ENCODE measurements at regions not wholly inside any gene's neighbourhood (a gene's known extent, or its start where the extent isn't known, plus 50 kb on each side); places are given as distances from the start of the nearest gene placed in this dataset.
"Not testable (repeated sequence)": the region's sequence is repeated elsewhere in the genome, so short reads cannot be mapped to it uniquely, and the experiment has no call there.

- Mint-ChIP-seq H3K4me1 (no peaks in the 10 kb centered on the region), H3K4me3 (no peak overlapping the region), H3K36me3 (ENCODE audit: low read depth) (no peaks in the 10 kb centered on the region), H3K27ac (no peak overlapping the region), H3K9me3 (peaks cover 8% of the 10 kb centered on the region), H3K27me3 (no peaks in the 10 kb centered on the region)
- POLR2A ChIA-PET = no interaction called here
- CTCF ChIA-PET = no interaction called here
- DNase-seq = no peak
These were observed 50.9 kb upstream of the PDE1A start for GRCh38 chr2:182477774-182478173.

- Mint-ChIP-seq H3K27ac (no peak overlapping the region), H3K36me3 (ENCODE audit: low read depth) (no peaks in the 10 kb centered on the region), H3K9me3 (no peaks in the 10 kb centered on the region), H3K4me1 (no peaks in the 10 kb centered on the region), H3K4me3 (no peak overlapping the region), H3K27me3 (no peaks in the 10 kb centered on the region)
- DNase-seq = no peak
- ChIA-PET POLR2A (no interaction called here), CTCF (no interaction called here)
These were observed 54.8 kb upstream of the PDE1A start for GRCh38 chr2:182481676-182482075.

- ChIA-PET POLR2A (no interaction called here), CTCF (no interaction called here)
- Mint-ChIP-seq H3K9me3 (no peaks in the 10 kb centered on the region), H3K4me3 (no peak overlapping the region), H3K27me3 (no peaks in the 10 kb centered on the region), H3K36me3 (ENCODE audit: low read depth) (no peaks in the 10 kb centered on the region), H3K27ac (no peak overlapping the region), H3K4me1 (no peaks in the 10 kb centered on the region)
- no peak for DNase-seq
These were observed 55.7 kb upstream of the PDE1A start for GRCh38 chr2:182482511-182482910.

- POLR2A ChIA-PET = no interaction called here
- Mint-ChIP-seq H3K4me3 (no peak overlapping the region), H3K4me1 (no peaks in the 10 kb centered on the region), H3K9me3 (no peaks in the 10 kb centered on the region), H3K27me3 (no peaks in the 10 kb centered on the region), H3K27ac (no peak overlapping the region), H3K36me3 (ENCODE audit: low read depth) (no peaks in the 10 kb centered on the region)
- DNase-seq = no peak
- CTCF ChIA-PET = no interaction called here
These were observed 69.8 kb upstream of the PDE1A start for GRCh38 chr2:182496596-182496995.

- CTCF ChIA-PET = no interaction called here
- H3K4me3 Mint-ChIP-seq = no peak overlapping the region
- H3K9me3 Mint-ChIP-seq = no peaks in the 10 kb centered on the region
- H3K36me3 Mint-ChIP-seq (ENCODE audit: low read depth) = no peaks in the 10 kb centered on the region
- H3K27me3 Mint-ChIP-seq = no peaks in the 10 kb centered on the region
- no peaks in the 10 kb centered on the region for H3K4me1 Mint-ChIP-seq
- DNase-seq = no peak
- POLR2A ChIA-PET = no interaction called here
- no peak overlapping the region for H3K27ac Mint-ChIP-seq
These were observed 73.1 kb upstream of the PDE1A start for GRCh38 chr2:182499706-182500470.

- H3K4me3 Mint-ChIP-seq = no peak overlapping the region
- no peaks in the 10 kb centered on the region for H3K36me3 Mint-ChIP-seq (ENCODE audit: low read depth)
- H3K27ac Mint-ChIP-seq = no peak overlapping the region
- POLR2A ChIA-PET = no interaction called here
- DNase-seq = no peak
- no peaks in the 10 kb centered on the region for H3K4me1 Mint-ChIP-seq
- no peaks in the 10 kb centered on the region for H3K9me3 Mint-ChIP-seq
- H3K27me3 Mint-ChIP-seq = no peaks in the 10 kb centered on the region
- CTCF ChIA-PET = no interaction called here
These were observed 77.0 kb upstream of the PDE1A start for GRCh38 chr2:182503886-182504285.

GRCh38 chr2:182504903-182505302 lies 78.1 kb upstream of the PDE1A start:
- POLR2A ChIA-PET = no interaction called here
- Mint-ChIP-seq H3K36me3 (ENCODE audit: low read depth) (no peaks in the 10 kb centered on the region), H3K4me1 (no peaks in the 10 kb centered on the region), H3K27ac (no peak overlapping the region), H3K4me3 (no peak overlapping the region), H3K27me3 (no peaks in the 10 kb centered on the region), H3K9me3 (no peaks in the 10 kb centered on the region)
- DNase-seq = no peak
- CTCF ChIA-PET = no interaction called here

- Mint-ChIP-seq H3K27ac (no peak overlapping the region), H3K9me3 (no peaks in the 10 kb centered on the region), H3K27me3 (no peaks in the 10 kb centered on the region), H3K4me3 (no peak overlapping the region), H3K4me1 (no peaks in the 10 kb centered on the region), H3K36me3 (ENCODE audit: low read depth) (no peaks in the 10 kb centered on the region)
- DNase-seq = no peak
- CTCF ChIA-PET = no interaction called here
- POLR2A ChIA-PET = no interaction called here
These were observed 79.8 kb upstream of the PDE1A start for GRCh38 chr2:182506606-182507005.

- POLR2A ChIA-PET; H3K27ac Mint-ChIP-seq; H3K27me3 Mint-ChIP-seq; H3K4me3 Mint-ChIP-seq; H3K9me3 Mint-ChIP-seq; DNase-seq; H3K36me3 Mint-ChIP-seq (ENCODE audit: low read depth); CTCF ChIA-PET; H3K4me1 Mint-ChIP-seq: not testable (repeated sequence)
These were observed 81.7 kb upstream of the PDE1A start for GRCh38 chr2:182508583-182508982.

- DNase-seq = no peak
- H3K4me3 Mint-ChIP-seq = no peak overlapping the region
- H3K27ac Mint-ChIP-seq = no peak overlapping the region
- POLR2A ChIA-PET = no interaction called here
- no peaks in the 10 kb centered on the region for H3K36me3 Mint-ChIP-seq (ENCODE audit: low read depth)
- H3K4me1 Mint-ChIP-seq = no peaks in the 10 kb centered on the region
- CTCF ChIA-PET = no interaction called here
- H3K9me3 Mint-ChIP-seq = no peaks in the 10 kb centered on the region
- no peaks in the 10 kb centered on the region for H3K27me3 Mint-ChIP-seq
These were observed 82.4 kb upstream of the PDE1A start for GRCh38 chr2:182509216-182509615.

- no peak for DNase-seq
- Mint-ChIP-seq H3K4me1 (no peaks in the 10 kb centered on the region), H3K9me3 (no peaks in the 10 kb centered on the region), H3K4me3 (no peak overlapping the region), H3K27me3 (no peaks in the 10 kb centered on the region), H3K27ac (no peak overlapping the region), H3K36me3 (ENCODE audit: low read depth) (no peaks in the 10 kb centered on the region)
- ChIA-PET POLR2A (no interaction called here), CTCF (no interaction called here)
These were observed 94.9 kb upstream of the PDE1A start for GRCh38 chr2:182521453-182522404.

GRCh38 chr2:182522405-182522896 lies 95.6 kb upstream of the PDE1A start:
- H3K36me3 Mint-ChIP-seq (ENCODE audit: low read depth) = no peaks in the 10 kb centered on the region
- H3K4me1 Mint-ChIP-seq = no peaks in the 10 kb centered on the region
- CTCF ChIA-PET = no interaction called here
- DNase-seq = no peak
- no peaks in the 10 kb centered on the region for H3K9me3 Mint-ChIP-seq
- H3K4me3 Mint-ChIP-seq = no peak overlapping the region
- POLR2A ChIA-PET = no interaction called here
- H3K27ac Mint-ChIP-seq = no peak overlapping the region
- H3K27me3 Mint-ChIP-seq = no peaks in the 10 kb centered on the region

- Mint-ChIP-seq H3K9me3 (no peaks in the 10 kb centered on the region), H3K4me3 (no peak overlapping the region), H3K36me3 (ENCODE audit: low read depth) (no peaks in the 10 kb centered on the region), H3K4me1 (no peaks in the 10 kb centered on the region), H3K27me3 (no peaks in the 10 kb centered on the region), H3K27ac (no peak overlapping the region)
- ChIA-PET POLR2A (no interaction called here), CTCF (no interaction called here)
- DNase-seq = no peak
These were observed 96.2 kb upstream of the PDE1A start for GRCh38 chr2:182522972-182523473.

GRCh38 chr2:182530636-182531035 lies 103.8 kb upstream of the PDE1A start:
- Mint-ChIP-seq H3K27me3 (no peaks in the 10 kb centered on the region), H3K36me3 (ENCODE audit: low read depth) (no peaks in the 10 kb centered on the region), H3K4me1 (no peaks in the 10 kb centered on the region), H3K9me3 (no peaks in the 10 kb centered on the region), H3K4me3 (no peak overlapping the region), H3K27ac (no peak overlapping the region)
- ChIA-PET POLR2A (no interaction called here), CTCF (no interaction called here)
- DNase-seq = no peak

All from activated CD4-positive, alpha-beta memory T cell treated with anti-CD3 and anti-CD28 coated beads, Interleukin-2, amount 10 ng/mL, durations not matched to agents 7 days and 5 days (primary cell).